Sigmoid colon (tissue), 4 donors: ENCODE measurements at regions not wholly inside any gene's neighbourhood (a gene's known extent, or its start where the extent isn't known, plus 50 kb on each side); places are given as distances from the start of the nearest gene placed in this dataset.

ENCODE experiments used
- CTCF ChIP-seq, 4 experiments: fragments of 450-650 bp in 3 of 4; fragments of 200-600 bp in 1 of 4; IDR thresholded peaks; one replicate each; pipeline ENCODE4 v1.5.1; 2016 to 2019; ENCODE audit warnings: antibody characterized with exemption in 4 of 4, mild to moderate bottlenecking in 3 of 4, moderate library complexity in 2 of 4
- EP300 ChIP-seq, 4 donors: sonication (generic); formaldehyde crosslinking; IDR thresholded peaks; one replicate each; pipeline ENCODE4 v1.6.1; 2017; ENCODE audit warnings: antibody characterized with exemption in 4 of 4
- POLR2A ChIP-seq, 2 donors: fragments of 450-650 bp; IDR thresholded peaks; one replicate each; pipeline ENCODE4 v1.6.1; 2016; ENCODE audit warnings: antibody characterized with exemption in 2 of 2, mild to moderate bottlenecking in 2 of 2, moderate library complexity in 2 of 2
- POLR2AphosphoS5 ChIP-seq, 4 donors: sonication (generic); formaldehyde crosslinking; IDR thresholded peaks; one replicate each; pipeline ENCODE4 v1.6.1; 2017; ENCODE audit warnings: antibody characterized with exemption in 4 of 4

DNA sequence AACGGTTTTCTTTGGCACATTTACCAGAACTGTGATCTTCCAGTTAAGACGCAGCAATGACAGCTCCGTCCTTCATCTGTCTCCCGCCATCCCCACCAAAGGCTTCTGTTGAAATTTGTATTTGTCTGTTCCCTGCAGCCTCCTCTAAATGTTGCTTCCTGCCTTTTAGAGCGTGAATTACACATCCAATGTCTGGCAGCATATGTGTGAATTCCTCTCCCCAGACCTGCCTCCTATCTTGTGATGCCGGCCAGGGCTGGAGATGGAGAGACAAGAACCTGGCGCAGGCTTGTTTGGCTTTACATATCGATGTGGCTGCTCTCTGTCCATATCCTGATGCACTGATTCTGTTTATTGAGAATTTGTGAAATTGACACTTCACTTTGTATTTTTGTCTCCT is 738.4 kb upstream of the TMEM132C start:
- TF ChIP-seq POLR2AphosphoS5 (IDR thresholded peaks at IDR 0.05) (no peak), EP300 (IDR thresholded peaks at IDR 0.05) (no peak), POLR2A (IDR thresholded peaks at IDR 0.05) (no peak), CTCF (IDR thresholded peaks at IDR 0.05) (no peak)
